GM13977 (cell line): ENCODE measurements at regions not wholly inside any gene's neighbourhood (a gene's known extent, or its start where the extent isn't known, plus 50 kb on each side); places are given as distances from the start of the nearest gene placed in this dataset.

Experiments
- DNase-seq: peaks from one replicate; pipeline ENCODE4 v3.0.0; 2012; ENCODE audit warnings: low spot score
- in situ Hi-C: fragments of 300-500 bp; cut with MboI; formaldehyde crosslinking; loops from one replicate; pipeline ENCODE4 v1.12.0; 2022; ENCODE audit warnings: low sequenced_read_pairs, low pct_unique_long_range_greater_than_20kb, mixed read lengths, inconsistent platforms; ENCODE audit not compliant: unreplicated experiment
- TF ChIP-seq, protein P1 (sequence below): IDR thresholded peaks from 2 replicates; pipeline ENCODE4 v1.5.1; 2012; ENCODE audit warnings: mild to moderate bottlenecking, control low read depth; ENCODE audit not compliant: insufficient read depth; ENCODE audit errors: extremely low read depth, missing control alignments

GRCh38 chr3:5404718-5405117, 217.2 kb downstream of the EDEM1 start:
- TF ChIP-seq, protein P1, sequence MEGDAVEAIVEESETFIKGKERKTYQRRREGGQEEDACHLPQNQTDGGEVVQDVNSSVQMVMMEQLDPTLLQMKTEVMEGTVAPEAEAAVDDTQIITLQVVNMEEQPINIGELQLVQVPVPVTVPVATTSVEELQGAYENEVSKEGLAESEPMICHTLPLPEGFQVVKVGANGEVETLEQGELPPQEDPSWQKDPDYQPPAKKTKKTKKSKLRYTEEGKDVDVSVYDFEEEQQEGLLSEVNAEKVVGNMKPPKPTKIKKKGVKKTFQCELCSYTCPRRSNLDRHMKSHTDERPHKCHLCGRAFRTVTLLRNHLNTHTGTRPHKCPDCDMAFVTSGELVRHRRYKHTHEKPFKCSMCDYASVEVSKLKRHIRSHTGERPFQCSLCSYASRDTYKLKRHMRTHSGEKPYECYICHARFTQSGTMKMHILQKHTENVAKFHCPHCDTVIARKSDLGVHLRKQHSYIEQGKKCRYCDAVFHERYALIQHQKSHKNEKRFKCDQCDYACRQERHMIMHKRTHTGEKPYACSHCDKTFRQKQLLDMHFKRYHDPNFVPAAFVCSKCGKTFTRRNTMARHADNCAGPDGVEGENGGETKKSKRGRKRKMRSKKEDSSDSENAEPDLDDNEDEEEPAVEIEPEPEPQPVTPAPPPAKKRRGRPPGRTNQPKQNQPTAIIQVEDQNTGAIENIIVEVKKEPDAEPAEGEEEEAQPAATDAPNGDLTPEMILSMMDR = no peak

DNA sequence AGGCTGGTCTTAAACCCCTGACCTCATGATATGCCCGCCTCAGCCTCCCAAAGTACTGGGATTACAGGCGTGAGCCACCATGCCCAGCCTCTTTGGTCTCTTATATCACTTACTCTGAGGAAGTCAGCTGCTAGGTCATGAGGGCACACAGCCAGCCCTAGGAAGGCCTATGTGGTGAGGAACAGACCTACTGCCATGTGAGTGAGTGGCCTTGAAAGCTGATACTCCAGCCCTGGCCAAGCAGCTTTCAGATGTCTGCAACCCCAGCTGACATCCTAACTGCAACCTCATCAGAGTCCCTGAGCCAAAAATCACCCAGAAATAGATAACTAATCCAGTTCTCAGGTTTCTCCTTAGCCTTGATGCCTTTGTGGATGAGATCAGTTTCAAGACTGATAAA, 224.3 kb downstream of the EDEM1 start:
- TF ChIP-seq, protein P1 = no peak
- no peak for DNase-seq
- in situ Hi-C loops = no loop called here

More at GRCh38 chr3:5404718-5405117, 217.2 kb downstream of the EDEM1 start:
- in situ Hi-C loops = no loop called here
- no peak for DNase-seq

- DNase-seq = no peak
- in situ Hi-C loops = no loop called here
- TF ChIP-seq, protein P1 = no peak
Measured at GRCh38 chr3:5423076-5423475, 235.6 kb downstream of the EDEM1 start.

DNA sequence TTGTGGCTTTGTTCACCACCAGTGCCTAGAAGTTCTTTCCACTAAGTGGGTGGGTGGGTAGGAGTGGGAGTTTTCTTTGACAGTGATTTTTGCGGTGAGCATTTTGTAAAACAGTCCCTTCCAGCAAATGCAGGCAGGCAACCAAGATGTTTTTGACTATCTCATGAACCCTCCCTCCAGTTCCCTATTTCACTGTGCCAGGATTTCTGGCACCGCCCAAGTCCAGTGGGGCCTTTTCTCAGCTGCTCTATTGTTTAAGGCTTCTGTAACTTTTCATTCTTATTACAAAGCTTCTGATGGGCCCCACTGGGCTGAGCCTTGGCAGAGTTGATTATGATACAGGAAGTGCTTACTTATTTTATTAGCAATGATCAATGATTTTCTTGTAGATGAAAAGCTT, 236.0 kb downstream of the EDEM1 start:
- in situ Hi-C loops = no loop called here
- no peak for DNase-seq
- TF ChIP-seq, protein P1 = no peak

GRCh38 chr3:5425371-5425770, 237.9 kb downstream of the EDEM1 start:
- in situ Hi-C loops = no loop called here
- no peak for DNase-seq
- TF ChIP-seq, protein P1 = no peak

- peak; percentile 39 for DNase-seq
- in situ Hi-C loops = no loop called here
- TF ChIP-seq, protein P1 = peak; percentile 99
Measured at GRCh38 chr3:5426094-5426883, 238.8 kb downstream of the EDEM1 start.
